ENCODE measurements at regions not wholly inside any gene's neighbourhood (a gene's known extent, or its start where the extent isn't known, plus 50 kb on each side); places are given as distances from the start of the nearest gene placed in this dataset.
"Not testable (repeated sequence)": the region's sequence is repeated elsewhere in the genome, so short reads cannot be mapped to it uniquely, and the experiment has no call there.

DNA sequence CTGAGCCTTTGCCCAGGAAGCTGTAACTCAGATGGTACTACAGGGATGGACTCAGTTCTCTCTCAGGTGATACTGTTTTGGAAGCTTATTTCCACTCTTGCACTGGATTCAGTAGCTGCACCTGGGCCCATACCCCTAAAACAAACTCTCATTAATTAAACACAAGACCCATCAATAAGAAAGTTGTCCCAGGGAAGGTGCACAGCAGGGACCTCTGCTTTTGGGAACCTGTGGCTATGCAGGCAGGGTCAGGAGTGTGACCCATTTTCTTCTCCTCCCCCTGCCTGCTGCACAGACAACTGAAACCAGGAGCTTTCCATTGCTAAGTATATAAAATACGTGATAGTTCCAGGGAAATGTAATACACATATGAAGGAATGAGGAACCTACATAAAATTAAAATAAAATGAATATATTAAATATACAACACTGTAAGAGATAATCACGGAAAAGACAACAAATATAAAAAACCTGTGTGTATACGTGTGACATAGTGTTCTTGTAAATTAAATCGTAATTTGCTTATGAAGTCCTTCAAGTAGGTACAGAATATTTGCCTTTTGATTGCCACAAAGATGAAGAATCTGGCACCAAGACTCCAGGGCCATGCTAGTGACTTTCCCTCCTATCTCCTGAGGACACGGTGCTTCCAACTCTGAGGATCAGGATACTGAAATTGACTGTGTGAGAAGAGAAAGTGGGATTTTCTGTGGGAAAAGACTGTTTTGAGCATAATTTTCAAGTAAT, 101.6 kb upstream of the GOLGA6L6 start:
- no peak overlapping the region for H3K27ac Mint-ChIP-seq
- no peak overlapping the region for H3K4me3 Mint-ChIP-seq
- DNase-seq (ENCODE audit: low spot score in 2 of 2) (no peak), ATAC-seq (ENCODE audit: low read depth) (no peak)
- H3K9me3 Mint-ChIP-seq, result no peaks in the 10 kb centered on the region
- no peaks in the 10 kb centered on the region for H3K4me1 Mint-ChIP-seq
- H3K27me3 Mint-ChIP-seq, result peaks cover 7% of the 10 kb centered on the region
- H3K36me3 Mint-ChIP-seq, result no peaks in the 10 kb centered on the region

DNA sequence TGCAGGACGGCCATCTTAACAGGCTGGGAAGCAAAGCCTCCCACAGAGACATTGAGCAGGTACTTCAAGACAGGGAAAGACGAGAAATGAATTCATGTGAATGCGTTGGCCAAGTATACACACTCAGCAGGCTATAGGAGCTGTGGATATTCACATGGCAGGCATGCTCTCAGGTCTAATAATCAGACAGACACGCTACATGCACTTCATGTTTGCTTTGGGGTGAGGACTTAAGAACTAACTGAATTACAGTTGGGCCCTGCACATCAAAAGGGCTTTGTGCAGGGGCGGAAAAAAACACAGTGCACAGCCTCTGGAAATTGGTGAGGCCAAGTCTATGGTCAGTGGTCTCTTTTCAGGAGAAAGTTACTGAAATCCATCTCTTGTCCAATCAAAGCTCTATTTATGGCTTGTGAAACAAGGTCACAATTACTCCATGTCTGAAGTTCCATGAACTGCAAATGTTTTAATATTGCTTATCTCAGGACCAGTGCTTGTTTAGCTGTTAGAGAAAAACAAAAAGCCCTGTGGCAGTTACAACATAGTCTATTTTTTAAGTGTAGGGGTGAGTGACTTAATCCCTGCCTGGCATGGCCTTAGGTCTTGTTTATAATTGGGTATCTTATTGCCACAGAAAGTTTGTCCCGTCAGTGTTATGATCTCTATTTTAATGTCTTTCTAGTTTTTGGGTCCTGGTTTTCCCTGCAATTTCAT, 100.6 kb upstream of the GOLGA6L6 start:
- no peaks in the 10 kb centered on the region for H3K36me3 Mint-ChIP-seq
- no peak overlapping the region for H3K27ac Mint-ChIP-seq
- H3K4me1 Mint-ChIP-seq, result no peaks in the 10 kb centered on the region
- DNase-seq (ENCODE audit: low spot score in 2 of 2) (no peak), ATAC-seq (ENCODE audit: low read depth) (no peak)
- H3K27me3 Mint-ChIP-seq, result peaks cover 7% of the 10 kb centered on the region
- no peaks in the 10 kb centered on the region for H3K9me3 Mint-ChIP-seq
- H3K4me3 Mint-ChIP-seq, result no peak overlapping the region

DNA sequence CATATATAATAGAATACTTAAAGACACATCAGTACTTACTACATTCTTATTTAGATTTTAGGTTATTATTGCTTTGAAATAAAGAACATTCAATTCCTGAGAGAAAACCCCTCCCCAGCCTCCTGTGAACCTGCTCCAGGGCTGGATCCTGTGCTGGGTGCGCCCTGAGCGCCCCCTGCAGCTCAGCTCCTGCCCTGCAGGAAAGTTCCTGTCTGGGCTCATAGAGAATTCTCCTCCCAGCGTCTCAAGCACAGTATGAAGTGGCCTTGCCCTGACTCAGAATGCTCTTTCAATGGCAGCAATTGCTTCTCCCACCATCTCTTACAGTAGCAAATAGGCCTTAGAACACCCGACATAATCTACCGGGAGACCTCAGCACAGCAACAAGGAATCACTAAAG, 98.8 kb upstream of the GOLGA6L6 start:
- not testable (repeated sequence) for H3K36me3 Mint-ChIP-seq, H3K4me3 Mint-ChIP-seq
- peak; percentile 32 for ATAC-seq (ENCODE audit: low read depth)

GRCh38 chr15:20639224-20639623, 97.6 kb upstream of the GOLGA6L6 start:
- not testable (repeated sequence) for H3K9me3 Mint-ChIP-seq; ATAC-seq (ENCODE audit: low read depth); H3K27ac Mint-ChIP-seq; H3K4me1 Mint-ChIP-seq; H3K27me3 Mint-ChIP-seq; DNase-seq (ENCODE audit: low spot score in 2 of 2); H3K4me3 Mint-ChIP-seq; H3K36me3 Mint-ChIP-seq

More for the DNA sequence above, 98.8 kb upstream of the GOLGA6L6 start:
- not testable (repeated sequence) for H3K9me3 Mint-ChIP-seq; H3K4me1 Mint-ChIP-seq; DNase-seq (ENCODE audit: low spot score in 2 of 2); H3K27ac Mint-ChIP-seq; H3K27me3 Mint-ChIP-seq

DNA sequence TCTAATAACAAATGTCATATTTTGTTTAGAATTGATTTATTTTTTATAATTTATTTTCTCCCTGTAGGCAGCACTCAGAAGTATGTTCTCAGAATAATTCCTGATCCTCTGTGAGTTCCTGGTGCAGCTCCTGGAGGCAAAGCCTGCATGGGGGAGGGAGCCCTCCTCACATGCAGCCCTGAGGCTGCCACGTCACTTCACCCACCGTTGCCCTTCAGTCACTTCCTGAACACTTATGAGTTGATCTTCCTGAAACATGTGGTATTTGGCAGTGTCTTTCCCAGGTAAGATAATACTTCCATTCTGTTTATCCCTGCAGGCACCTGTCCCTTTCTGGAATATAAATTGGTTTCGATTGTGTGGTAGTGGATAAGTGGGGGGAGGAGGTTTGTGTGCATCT, 95.9 kb upstream of the GOLGA6L6 start:
- H3K9me3 Mint-ChIP-seq; H3K27me3 Mint-ChIP-seq; H3K4me3 Mint-ChIP-seq; DNase-seq (ENCODE audit: low spot score in 2 of 2); H3K36me3 Mint-ChIP-seq; H3K27ac Mint-ChIP-seq; H3K4me1 Mint-ChIP-seq: not testable (repeated sequence)
- ATAC-seq (ENCODE audit: low read depth), result peak; percentile 27

DNA sequence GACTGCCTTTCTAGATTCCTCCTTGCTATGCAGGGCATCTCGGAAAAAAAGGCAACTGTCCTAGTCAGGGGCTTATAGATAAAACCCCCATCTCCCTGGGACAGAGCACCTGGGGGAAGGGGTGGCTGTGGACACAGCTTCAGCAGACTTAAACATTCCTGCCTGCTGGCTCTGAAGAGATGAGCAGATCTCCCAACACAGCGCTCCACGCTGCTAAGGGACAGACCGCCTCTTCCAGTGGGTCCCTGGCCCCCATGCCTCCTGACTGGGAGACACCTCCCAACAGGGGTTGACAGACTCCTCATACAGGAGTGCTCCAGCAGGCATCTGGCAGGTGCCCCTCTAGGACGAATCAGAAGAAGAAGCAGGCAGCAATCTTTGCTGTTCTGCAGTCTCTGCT, 87.9 kb upstream of the GOLGA6L6 start:
- not testable (repeated sequence) for H3K9me3 Mint-ChIP-seq; H3K4me1 Mint-ChIP-seq; H3K27ac Mint-ChIP-seq; H3K27me3 Mint-ChIP-seq; ATAC-seq (ENCODE audit: low read depth); H3K4me3 Mint-ChIP-seq; DNase-seq (ENCODE audit: low spot score in 2 of 2); H3K36me3 Mint-ChIP-seq

- not testable (repeated sequence) for H3K9me3 Mint-ChIP-seq; H3K4me3 Mint-ChIP-seq; H3K27ac Mint-ChIP-seq; H3K36me3 Mint-ChIP-seq; H3K4me1 Mint-ChIP-seq; ATAC-seq (ENCODE audit: low read depth); DNase-seq (ENCODE audit: low spot score in 2 of 2); H3K27me3 Mint-ChIP-seq
These were observed 86.9 kb upstream of the GOLGA6L6 start for GRCh38 chr15:20628538-20628937.

DNA sequence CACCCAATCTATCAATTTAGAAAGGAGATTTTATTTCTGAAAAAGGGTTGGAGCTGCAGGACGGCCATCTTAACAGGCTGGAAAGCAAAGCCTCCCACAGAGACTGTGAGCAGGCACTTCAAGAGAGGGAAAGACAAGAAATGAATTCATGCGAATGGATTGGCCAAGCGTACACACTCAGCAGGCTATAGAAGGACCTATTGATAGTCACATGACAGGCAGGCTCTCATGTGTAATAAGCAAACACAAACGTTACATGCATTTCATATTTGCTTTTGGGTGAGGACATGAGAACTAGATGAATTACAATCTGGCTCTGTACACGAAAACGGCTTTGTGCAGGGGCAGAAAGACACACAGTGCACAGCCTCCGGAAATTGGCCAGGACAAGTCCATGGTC, 83.9 kb upstream of the GOLGA6L6 start:
- not testable (repeated sequence) for H3K9me3 Mint-ChIP-seq; H3K36me3 Mint-ChIP-seq; H3K4me1 Mint-ChIP-seq; H3K27me3 Mint-ChIP-seq; ATAC-seq (ENCODE audit: low read depth); H3K27ac Mint-ChIP-seq; DNase-seq (ENCODE audit: low spot score in 2 of 2); H3K4me3 Mint-ChIP-seq

GRCh38 chr15:20624085-20624484, 82.5 kb upstream of the GOLGA6L6 start:
- H3K4me3 Mint-ChIP-seq; DNase-seq (ENCODE audit: low spot score in 2 of 2); H3K27me3 Mint-ChIP-seq; ATAC-seq (ENCODE audit: low read depth); H3K9me3 Mint-ChIP-seq; H3K4me1 Mint-ChIP-seq; H3K36me3 Mint-ChIP-seq; H3K27ac Mint-ChIP-seq: not testable (repeated sequence)

GRCh38 chr15:20622117-20622516, 80.5 kb upstream of the GOLGA6L6 start:
- DNase-seq (ENCODE audit: low spot score in 2 of 2); H3K4me3 Mint-ChIP-seq; H3K27me3 Mint-ChIP-seq; H3K4me1 Mint-ChIP-seq; H3K9me3 Mint-ChIP-seq; H3K36me3 Mint-ChIP-seq; ATAC-seq (ENCODE audit: low read depth); H3K27ac Mint-ChIP-seq: not testable (repeated sequence)

GRCh38 chr15:20614549-20614948, 72.9 kb upstream of the GOLGA6L6 start:
- not testable (repeated sequence) for DNase-seq (ENCODE audit: low spot score in 2 of 2); H3K36me3 Mint-ChIP-seq; H3K4me3 Mint-ChIP-seq; H3K9me3 Mint-ChIP-seq; H3K27ac Mint-ChIP-seq; H3K4me1 Mint-ChIP-seq; ATAC-seq (ENCODE audit: low read depth); H3K27me3 Mint-ChIP-seq

DNA sequence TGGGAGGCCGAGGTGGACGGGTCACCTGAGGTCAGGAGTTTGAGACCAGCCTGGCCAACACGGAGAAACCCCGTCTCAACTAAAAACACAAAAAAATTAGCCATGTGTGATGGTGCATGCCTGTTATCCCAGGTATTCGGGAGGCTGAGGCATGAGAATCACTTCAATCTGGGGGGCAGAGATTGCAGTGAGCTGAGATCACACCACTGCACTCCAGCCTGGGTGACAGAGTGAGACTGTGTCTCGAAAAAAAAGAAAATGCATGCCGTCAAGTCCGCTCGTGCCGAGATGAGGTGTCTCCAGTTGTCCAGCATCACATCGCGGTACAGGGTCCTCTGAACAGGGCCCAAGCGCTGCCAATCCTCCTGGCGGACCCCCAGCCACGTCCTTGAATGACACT, 71.2 kb upstream of the GOLGA6L6 start:
- ATAC-seq (ENCODE audit: low read depth); H3K4me1 Mint-ChIP-seq; H3K36me3 Mint-ChIP-seq; DNase-seq (ENCODE audit: low spot score in 2 of 2); H3K27me3 Mint-ChIP-seq; H3K4me3 Mint-ChIP-seq; H3K9me3 Mint-ChIP-seq; H3K27ac Mint-ChIP-seq: not testable (repeated sequence)

DNA sequence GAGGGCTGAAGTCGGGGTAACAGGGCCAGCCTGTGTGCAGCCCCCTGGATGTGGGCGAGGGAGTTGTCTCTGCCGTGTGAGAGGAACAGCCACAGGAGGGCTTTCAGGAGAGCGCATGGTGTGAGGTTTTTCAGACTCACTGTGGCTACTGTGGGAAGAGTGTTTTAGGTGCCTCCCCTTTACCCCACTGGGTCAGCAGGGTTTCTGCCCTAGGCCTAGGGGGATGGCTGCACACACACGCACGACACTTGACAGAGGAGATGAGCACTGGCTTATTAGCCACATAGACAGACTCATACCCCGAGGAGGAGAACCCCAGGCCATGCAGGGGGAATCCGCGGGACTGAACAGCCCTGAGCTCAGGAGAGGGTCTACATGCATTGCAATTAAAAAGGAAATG, 70.8 kb upstream of the GOLGA6L6 start:
- not testable (repeated sequence) for H3K4me3 Mint-ChIP-seq; H3K27ac Mint-ChIP-seq; H3K27me3 Mint-ChIP-seq; H3K36me3 Mint-ChIP-seq; H3K9me3 Mint-ChIP-seq; ATAC-seq (ENCODE audit: low read depth); DNase-seq (ENCODE audit: low spot score in 2 of 2); H3K4me1 Mint-ChIP-seq

GRCh38 chr15:20611667-20612290, 70.2 kb upstream of the GOLGA6L6 start:
- DNase-seq (ENCODE audit: low spot score in 2 of 2); H3K4me3 Mint-ChIP-seq; H3K4me1 Mint-ChIP-seq; H3K9me3 Mint-ChIP-seq; ATAC-seq (ENCODE audit: low read depth); H3K36me3 Mint-ChIP-seq; H3K27me3 Mint-ChIP-seq; H3K27ac Mint-ChIP-seq: not testable (repeated sequence)
